ENCODE measurements at regions not wholly inside any gene's neighbourhood (a gene's known extent, or its start where the extent isn't known, plus 50 kb on each side); places are given as distances from the start of the nearest gene placed in this dataset.

- TF ChIP-seq CTCF (IDR thresholded peaks at IDR 0.05; ENCODE audit: extremely low read depth in 1 of 2, insufficient read depth in 1 of 2, low read depth in 1 of 2, low read length in 2 of 2) (no peak), POLR2AphosphoS5 (IDR thresholded peaks at IDR 0.05; ENCODE audit: insufficient read depth, low read depth, low read length) (no peak), POLR2A (IDR thresholded peaks at IDR 0.05; ENCODE audit: low read depth, low read length) (no peak), EZH2 (IDR thresholded peaks at IDR 0.05; ENCODE audit: borderline replicate concordance, low read depth, low read length, severe bottlenecking) (no peak), JUN (IDR thresholded peaks at IDR 0.05; ENCODE audit: borderline replicate concordance, insufficient read depth, insufficient read length, low read depth) (no peak), MAX (IDR thresholded peaks at IDR 0.05; ENCODE audit: insufficient read depth, insufficient read length) (no peak), MYC (IDR thresholded peaks at IDR 0.05; ENCODE audit: low read depth, low read length) (no peak)
Observed at GRCh38 chr12:90126125-90126524, 417.5 kb upstream of the ATP2B1 start.
